Breast epithelium (tissue), 4 donors: ENCODE measurements at regions not wholly inside any gene's neighbourhood (a gene's known extent, or its start where the extent isn't known, plus 50 kb on each side); places are given as distances from the start of the nearest gene placed in this dataset.

Experiments
- DNase-seq, 2 donors: peaks; one replicate each; pipeline ENCODE4 v3.0.0-alpha.2; 2019; ENCODE audit warnings: low spot score in 2 of 2
- H3K27ac ChIP-seq, 2 donors: fragments of 200-600 bp; sonication (generic) in 1 of 2; one replicate each; pipeline ENCODE4 v1.5.1; 2016 to 2019; ENCODE audit warnings: mild to moderate bottlenecking in 1 of 2
- H3K27me3 ChIP-seq, 2 donors: fragments of 200-600 bp; sonication (generic) in 1 of 2; one replicate each; pipeline versions ENCODE4 v1.5.1 to v1.6.0; 2017 to 2019; ENCODE audit warnings: control low read depth in 1 of 2, mild to moderate bottlenecking in 1 of 2
- H3K36me3 ChIP-seq: fragments of 200-600 bp; one replicate; pipeline ENCODE4 v1.5.1; 2019
- H3K4me1 ChIP-seq, 2 donors: fragments of 200-600 bp; sonication (generic); one replicate each; pipeline ENCODE4 v1.5.1; 2016 to 2019; ENCODE audit warnings: control low read depth in 1 of 2
- H3K4me3 ChIP-seq, 3 donors: fragments of 200-600 bp; sonication (generic); 1 replicate in 2 of 3; 2 replicates in 1 of 3; pipeline ENCODE4 v1.5.1; 2016 to 2019; ENCODE audit warnings: mild to moderate bottlenecking in 3 of 3, moderate library complexity in 2 of 3
- H3K9me3 ChIP-seq, 2 donors: fragments of 200-600 bp; sonication (generic) in 1 of 2; one replicate each; pipeline ENCODE4 v1.5.1; 2016 to 2019; ENCODE audit warnings: control low read depth in 1 of 2
- CTCF ChIP-seq, 3 donors: fragments of 450-650 bp; IDR thresholded peaks; one replicate each; pipeline ENCODE4 v1.5.1; 2016 to 2017; ENCODE audit warnings: antibody characterized with exemption in 3 of 3, mild to moderate bottlenecking in 3 of 3, moderate library complexity in 3 of 3
- POLR2A ChIP-seq: fragments of 450-650 bp; IDR thresholded peaks from one replicate; pipeline ENCODE4 v1.6.1; 2016; ENCODE audit warnings: antibody characterized with exemption, mild to moderate bottlenecking, moderate library complexity
- POLR2AphosphoS5 ChIP-seq, 3 donors: sonication (generic); formaldehyde crosslinking; IDR thresholded peaks; one replicate each; pipeline ENCODE4 v1.6.1; 2017; ENCODE audit warnings: antibody characterized with exemption in 3 of 3
- intact Hi-C: fragments of 100-400 bp; cut with DNase I; formaldehyde crosslinking; loops from one replicate; pipeline ENCODE4 v1.15.1; 2023; ENCODE audit warnings: low total_unique reads

GRCh38 chr4:114087596-114088230, 108.3 kb upstream of the ARSJ start:
- no peaks in the 10 kb centered on the region for H3K4me1 ChIP-seq
- H3K27me3 ChIP-seq: no peaks in the 10 kb centered on the region
- H3K27ac ChIP-seq: no peak overlapping the region
- H3K36me3 ChIP-seq: no peaks in the 10 kb centered on the region
- H3K4me3 ChIP-seq: no peak overlapping the region
- no peak for DNase-seq
- no peaks in the 10 kb centered on the region for H3K9me3 ChIP-seq
- intact Hi-C loops: no loop called here
- TF ChIP-seq POLR2AphosphoS5 (IDR thresholded peaks at IDR 0.05) (no peak), CTCF (IDR thresholded peaks at IDR 0.05) (no peak), POLR2A (no peak)

- intact Hi-C loops: no loop called here
- Histone ChIP-seq H3K4me3 (no peak overlapping the region), H3K27ac (no peak overlapping the region), H3K4me1 (no peaks in the 10 kb centered on the region), H3K36me3 (no peaks in the 10 kb centered on the region), H3K27me3 (no peaks in the 10 kb centered on the region), H3K9me3 (no peaks in the 10 kb centered on the region)
- TF ChIP-seq CTCF (IDR thresholded peaks at IDR 0.05): no peak
- no peak for TF ChIP-seq POLR2A
- no peak for TF ChIP-seq POLR2AphosphoS5 (IDR thresholded peaks at IDR 0.05)
- no peak for DNase-seq
These were observed 109.0 kb upstream of the ARSJ start for GRCh38 chr4:114088481-114088880.

- H3K9me3 ChIP-seq: no peaks in the 10 kb centered on the region
- intact Hi-C loops: loop anchor here (10.0 kb wide), 1 partner anchor 553 kb away; no protein-coding TSS in a partner anchor
- H3K4me1 ChIP-seq: no peaks in the 10 kb centered on the region
- no peaks in the 10 kb centered on the region for H3K36me3 ChIP-seq
- DNase-seq: no peak
- H3K27me3 ChIP-seq: no peaks in the 10 kb centered on the region
- H3K4me3 ChIP-seq: no peak overlapping the region
- H3K27ac ChIP-seq: no peak overlapping the region
- no peak for TF ChIP-seq CTCF (IDR thresholded peaks at IDR 0.05)
- no peak for TF ChIP-seq POLR2AphosphoS5 (IDR thresholded peaks at IDR 0.05)
- TF ChIP-seq POLR2A: no peak
These were observed 112.1 kb upstream of the ARSJ start for GRCh38 chr4:114091546-114091945.

- Histone ChIP-seq H3K4me1 (no peaks in the 10 kb centered on the region), H3K9me3 (no peaks in the 10 kb centered on the region), H3K4me3 (no peak overlapping the region), H3K36me3 (no peaks in the 10 kb centered on the region), H3K27me3 (no peaks in the 10 kb centered on the region), H3K27ac (no peak overlapping the region)
- DNase-seq: no peak
- TF ChIP-seq CTCF (IDR thresholded peaks at IDR 0.05): no peak
- no peak for TF ChIP-seq POLR2AphosphoS5 (IDR thresholded peaks at IDR 0.05)
- TF ChIP-seq POLR2A: no peak
- intact Hi-C loops: loop anchor here (10.0 kb wide), 1 partner anchor 552 kb away; no protein-coding TSS in a partner anchor
These were observed 113.8 kb upstream of the ARSJ start for GRCh38 chr4:114093221-114093715.

GRCh38 chr4:114100288-114101031, 121.0 kb upstream of the ARSJ start:
- H3K4me3 ChIP-seq: no peak overlapping the region
- intact Hi-C loops: no loop called here
- no peak for TF ChIP-seq POLR2A
- TF ChIP-seq POLR2AphosphoS5 (IDR thresholded peaks at IDR 0.05): no peak

More at GRCh38 chr4:114100288-114101031, 121.0 kb upstream of the ARSJ start:
- Histone ChIP-seq H3K36me3 (no peaks in the 10 kb centered on the region), H3K4me1 (no peaks in the 10 kb centered on the region), H3K27ac (no peak overlapping the region), H3K9me3 (no peaks in the 10 kb centered on the region), H3K27me3 (no peaks in the 10 kb centered on the region)
- DNase-seq: no peak
